ENCODE measurements at regions not wholly inside any gene's neighbourhood (a gene's known extent, or its start where the extent isn't known, plus 50 kb on each side); places are given as distances from the start of the nearest gene placed in this dataset.

- Histone ChIP-seq H3K4me1 (ENCODE audit: control insufficient read depth, extremely low read depth, insufficient read depth, low read length) (peaks cover 2% of the 10 kb centered on the region), H3K9me3 (ENCODE audit: control insufficient read depth, insufficient read depth, low read depth, low read length) (no peaks in the 10 kb centered on the region), H3K27ac (ENCODE audit: insufficient read depth, low read length) (no peak overlapping the region), H3K79me2 (ENCODE audit: control insufficient read depth, insufficient read depth, low read length) (no peaks in the 10 kb centered on the region), H3K9ac (ENCODE audit: insufficient read depth, low read length) (no peak overlapping the region), H3K4me2 (ENCODE audit: extremely low read depth, insufficient read depth, low read length) (no peak overlapping the region), H2AFZ (ENCODE audit: low read length) (no peak overlapping the region), H3K36me3 (ENCODE audit: control insufficient read depth, insufficient read depth, low read length) (no peaks in the 10 kb centered on the region), H4K20me1 (ENCODE audit: control insufficient read depth, extremely low read depth, insufficient read depth, low read length) (no peaks in the 10 kb centered on the region), H3K27me3 (ENCODE audit: control insufficient read depth, insufficient read depth, low read length) (no peaks in the 10 kb centered on the region), H3K4me3 (replicated peaks in 1 of 4; ENCODE audit: control extremely low read depth in 1 of 4, insufficient read depth in 1 of 4, low read depth in 3 of 4, low read length in 4 of 4) (no peak overlapping the region)
- DNase-seq (ENCODE audit: low read depth in 2 of 2), result no peak
- no peak for TF ChIP-seq EZH2 (IDR thresholded peaks at IDR 0.05; ENCODE audit: low read length, missing control alignments)
- TF ChIP-seq, protein P1, sequence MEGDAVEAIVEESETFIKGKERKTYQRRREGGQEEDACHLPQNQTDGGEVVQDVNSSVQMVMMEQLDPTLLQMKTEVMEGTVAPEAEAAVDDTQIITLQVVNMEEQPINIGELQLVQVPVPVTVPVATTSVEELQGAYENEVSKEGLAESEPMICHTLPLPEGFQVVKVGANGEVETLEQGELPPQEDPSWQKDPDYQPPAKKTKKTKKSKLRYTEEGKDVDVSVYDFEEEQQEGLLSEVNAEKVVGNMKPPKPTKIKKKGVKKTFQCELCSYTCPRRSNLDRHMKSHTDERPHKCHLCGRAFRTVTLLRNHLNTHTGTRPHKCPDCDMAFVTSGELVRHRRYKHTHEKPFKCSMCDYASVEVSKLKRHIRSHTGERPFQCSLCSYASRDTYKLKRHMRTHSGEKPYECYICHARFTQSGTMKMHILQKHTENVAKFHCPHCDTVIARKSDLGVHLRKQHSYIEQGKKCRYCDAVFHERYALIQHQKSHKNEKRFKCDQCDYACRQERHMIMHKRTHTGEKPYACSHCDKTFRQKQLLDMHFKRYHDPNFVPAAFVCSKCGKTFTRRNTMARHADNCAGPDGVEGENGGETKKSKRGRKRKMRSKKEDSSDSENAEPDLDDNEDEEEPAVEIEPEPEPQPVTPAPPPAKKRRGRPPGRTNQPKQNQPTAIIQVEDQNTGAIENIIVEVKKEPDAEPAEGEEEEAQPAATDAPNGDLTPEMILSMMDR (conservative IDR thresholded peaks at IDR 0.05 in 1 of 2, IDR thresholded peaks at IDR 0.05 in 1 of 2; ENCODE audit: low read depth in 1 of 2, low read length in 2 of 2), result no peak
Observed at GRCh38 chr3:153066983-153067382, 95.0 kb upstream of the RAP2B start.

DNA sequence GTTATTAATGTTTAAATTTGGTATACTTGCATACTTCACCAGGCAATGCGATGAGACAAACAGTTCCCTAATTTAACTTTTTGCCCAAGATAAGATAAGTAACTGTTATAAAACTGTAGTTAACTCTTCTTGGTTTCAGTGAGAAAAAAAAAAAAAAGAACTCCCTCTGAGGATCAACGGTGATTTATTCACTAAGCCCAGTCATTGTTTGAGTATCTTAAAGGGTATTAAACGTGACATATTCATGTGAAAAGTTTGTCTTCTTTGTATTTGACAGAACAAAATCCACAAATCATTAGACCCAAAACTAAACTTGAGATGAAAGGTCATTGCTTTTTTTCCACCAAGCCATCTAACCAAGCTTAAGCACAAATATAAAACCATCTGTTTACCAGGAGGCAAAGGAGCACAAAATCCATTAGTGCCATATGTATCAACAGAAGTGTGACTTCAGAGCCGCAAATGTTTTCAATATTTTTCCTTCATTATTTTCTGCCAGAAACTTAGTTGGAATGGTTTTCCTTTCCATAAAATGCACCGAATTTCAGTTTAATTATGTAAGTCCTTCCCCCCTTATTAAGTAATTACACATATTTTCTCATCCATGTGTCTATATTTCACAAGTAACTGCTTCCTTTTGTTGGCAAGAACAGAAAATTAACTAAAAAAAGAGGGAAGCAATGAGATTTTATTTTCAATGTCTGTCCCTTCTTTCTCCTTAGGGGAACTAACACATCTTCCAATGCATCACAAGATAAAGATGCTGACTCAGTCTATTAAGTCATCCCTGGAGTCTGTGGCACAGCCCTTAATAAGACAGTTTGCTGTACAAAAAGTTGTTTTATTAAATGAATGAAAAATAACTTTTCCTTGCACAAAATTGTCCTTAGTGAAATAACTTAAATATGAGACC lies 92.2 kb upstream of the RAP2B start:
- no peak overlapping the region for H2AFZ ChIP-seq (ENCODE audit: low read length)
- H3K27me3 ChIP-seq (ENCODE audit: control insufficient read depth, insufficient read depth, low read length), result no peaks in the 10 kb centered on the region
- H3K4me3 ChIP-seq (replicated peaks in 1 of 4; ENCODE audit: control extremely low read depth in 1 of 4, insufficient read depth in 1 of 4, low read depth in 3 of 4, low read length in 4 of 4), result no peak overlapping the region

GRCh38 chr3:153070511-153070868 lies 91.5 kb upstream of the RAP2B start:
- H3K4me2 ChIP-seq (ENCODE audit: extremely low read depth, insufficient read depth, low read length), result peak overlapping the region; percentile 23
- no peaks in the 10 kb centered on the region for H3K36me3 ChIP-seq (ENCODE audit: control insufficient read depth, insufficient read depth, low read length)
- no peak overlapping the region for H3K4me3 ChIP-seq (replicated peaks in 1 of 4; ENCODE audit: control extremely low read depth in 1 of 4, insufficient read depth in 1 of 4, low read depth in 3 of 4, low read length in 4 of 4)
- TF ChIP-seq EZH2 (IDR thresholded peaks at IDR 0.05; ENCODE audit: low read length, missing control alignments), result no peak
- TF ChIP-seq, protein P1 (conservative IDR thresholded peaks at IDR 0.05 in 1 of 2, IDR thresholded peaks at IDR 0.05 in 1 of 2; ENCODE audit: low read depth in 1 of 2, low read length in 2 of 2), result no peak
- H3K9me3 ChIP-seq (ENCODE audit: control insufficient read depth, insufficient read depth, low read depth, low read length), result no peaks in the 10 kb centered on the region
- no peak overlapping the region for H3K27ac ChIP-seq (ENCODE audit: insufficient read depth, low read length)
- no peak for DNase-seq (ENCODE audit: low read depth in 2 of 2)
- no peaks in the 10 kb centered on the region for H3K79me2 ChIP-seq (ENCODE audit: control insufficient read depth, insufficient read depth, low read length)
- H2AFZ ChIP-seq (ENCODE audit: low read length), result no peak overlapping the region
- H3K27me3 ChIP-seq (ENCODE audit: control insufficient read depth, insufficient read depth, low read length), result no peaks in the 10 kb centered on the region
- peaks cover 2% of the 10 kb centered on the region for H3K4me1 ChIP-seq (ENCODE audit: control insufficient read depth, extremely low read depth, insufficient read depth, low read length)
- no peak overlapping the region for H3K9ac ChIP-seq (ENCODE audit: insufficient read depth, low read length)
- H4K20me1 ChIP-seq (ENCODE audit: control insufficient read depth, extremely low read depth, insufficient read depth, low read length), result no peaks in the 10 kb centered on the region

More for the DNA sequence above, 92.2 kb upstream of the RAP2B start:
- no peak for TF ChIP-seq EZH2 (IDR thresholded peaks at IDR 0.05; ENCODE audit: low read length, missing control alignments)
- TF ChIP-seq, protein P1 (conservative IDR thresholded peaks at IDR 0.05 in 1 of 2, IDR thresholded peaks at IDR 0.05 in 1 of 2; ENCODE audit: low read depth in 1 of 2, low read length in 2 of 2), result no peak
- H3K4me2 ChIP-seq (ENCODE audit: extremely low read depth, insufficient read depth, low read length), result peak overlapping the region; percentile 23
- no peak overlapping the region for H3K9ac ChIP-seq (ENCODE audit: insufficient read depth, low read length)
- peaks cover 2% of the 10 kb centered on the region for H3K4me1 ChIP-seq (ENCODE audit: control insufficient read depth, extremely low read depth, insufficient read depth, low read length)
- H3K9me3 ChIP-seq (ENCODE audit: control insufficient read depth, insufficient read depth, low read depth, low read length), result no peaks in the 10 kb centered on the region
- no peaks in the 10 kb centered on the region for H4K20me1 ChIP-seq (ENCODE audit: control insufficient read depth, extremely low read depth, insufficient read depth, low read length)
- no peaks in the 10 kb centered on the region for H3K79me2 ChIP-seq (ENCODE audit: control insufficient read depth, insufficient read depth, low read length)
- peak; percentile 78 to 81 for DNase-seq (ENCODE audit: low read depth in 2 of 2)
- H3K27ac ChIP-seq (ENCODE audit: insufficient read depth, low read length), result no peak overlapping the region
- H3K36me3 ChIP-seq (ENCODE audit: control insufficient read depth, insufficient read depth, low read length), result no peaks in the 10 kb centered on the region

Measured in fibroblast of lung (primary cell).